GM19351 (cell line): ENCODE measurements at regions not wholly inside any gene's neighbourhood (a gene's known extent, or its start where the extent isn't known, plus 50 kb on each side); places are given as distances from the start of the nearest gene placed in this dataset.
"Not testable (repeated sequence)": the region's sequence is repeated elsewhere in the genome, so short reads cannot be mapped to it uniquely, and the experiment has no call there.

Experiments
- ATAC-seq: cut with Tn5 transposase; IDR thresholded peaks from one replicate; pipeline ENCODE4 v1.9.1; 2021; ENCODE audit warnings: mild to moderate bottlenecking, moderate library complexity; ENCODE audit not compliant: unreplicated experiment

- not testable (repeated sequence) for ATAC-seq
These were observed 74.0 kb downstream of the TMEM121 start for GRCh38 chr14:105600195-105600938.

GRCh38 chr14:105600939-105601359 lies 74.6 kb downstream of the TMEM121 start:
- no peak for ATAC-seq

GRCh38 chr14:105601360-105602242 lies 75.2 kb downstream of the TMEM121 start:
- ATAC-seq = no peak

- ATAC-seq = no peak
These were observed 75.9 kb downstream of the TMEM121 start for GRCh38 chr14:105602243-105602750.

GRCh38 chr14:105602799-105603793 lies 76.7 kb downstream of the TMEM121 start:
- no peak for ATAC-seq

GRCh38 chr14:105604531-105605463 lies 78.4 kb downstream of the TMEM121 start:
- ATAC-seq = not testable (repeated sequence)

GRCh38 chr14:105605464-105606304 lies 79.3 kb downstream of the TMEM121 start:
- ATAC-seq = no peak

GRCh38 chr14:105606305-105606975 lies 80.1 kb downstream of the TMEM121 start:
- not testable (repeated sequence) for ATAC-seq

GRCh38 chr14:105607025-105607424 lies 80.6 kb downstream of the TMEM121 start:
- not testable (repeated sequence) for ATAC-seq

- ATAC-seq = not testable (repeated sequence)
These were observed 88.6 kb downstream of the TMEM121 start for GRCh38 chr14:105614987-105615386.

GRCh38 chr14:105615986-105616801 lies 89.8 kb downstream of the TMEM121 start:
- ATAC-seq = not testable (repeated sequence)

GRCh38 chr14:105616802-105617192 lies 90.4 kb downstream of the TMEM121 start:
- no peak for ATAC-seq

GRCh38 chr14:105617201-105617777 lies 90.9 kb downstream of the TMEM121 start:
- no peak for ATAC-seq

- not testable (repeated sequence) for ATAC-seq
These were observed 91.4 kb downstream of the TMEM121 start for GRCh38 chr14:105617805-105618204.

- not testable (repeated sequence) for ATAC-seq
These were observed 92.9 kb downstream of the TMEM121 start for GRCh38 chr14:105619324-105619723.

GRCh38 chr14:105620178-105620864 lies 93.9 kb downstream of the TMEM121 start:
- ATAC-seq = not testable (repeated sequence)
